ENCODE measurements at regions not wholly inside any gene's neighbourhood (a gene's known extent, or its start where the extent isn't known, plus 50 kb on each side); places are given as distances from the start of the nearest gene placed in this dataset.

DNA sequence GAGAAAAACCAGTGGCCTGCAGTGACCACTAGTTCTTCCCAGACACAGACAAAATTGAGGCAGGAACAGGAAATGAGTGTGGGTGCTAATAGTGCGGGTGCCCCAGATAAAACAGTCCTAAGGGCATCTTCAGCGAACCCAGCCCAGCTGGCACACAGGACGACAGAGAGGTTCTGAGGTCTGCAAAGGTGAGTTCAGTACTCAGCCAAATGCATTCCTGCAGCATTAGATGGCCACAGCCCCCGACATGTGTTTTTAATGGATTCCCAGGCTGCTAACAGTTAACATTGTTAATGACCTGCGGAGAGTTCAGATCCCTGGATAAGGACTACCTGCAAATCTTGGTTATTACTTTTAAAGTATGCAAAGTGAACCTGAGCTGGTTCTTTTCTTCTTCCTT lies 196.0 kb downstream of the HIBADH start:
- no peak for FAIRE-seq
- WGBS, 2 experiments (ENCODE audit: extremely low coverage in 1 of 2, insufficient coverage in 1 of 2, insufficient read length in 1 of 2, insufficient replicate concordance in 2 of 2, low coverage in 1 of 2, low lambda C conversion rate in 2 of 2, missing lambda C conversion rate in 1 of 2): 87% methylated on average over 5 of the region's 5 CpGs; no CpG with 5 or more reads in 1 of the 2 experiments
- H3K18ac ChIP-seq (ENCODE audit: extremely low read depth, low read length): no peak overlapping the region
- H3K27ac ChIP-seq (ENCODE audit: low read depth, low read length): no peak overlapping the region
- no peak for DNase-seq (ENCODE audit: low read depth in 1 of 2, low spot score in 2 of 2)
- H3K23me2 ChIP-seq (ENCODE audit: low read depth, low read length): no peaks in the 10 kb centered on the region
- no peak overlapping the region for H2BK120ac ChIP-seq (replicated peaks; ENCODE audit: low read depth, low read length)
- no peak for TF ChIP-seq RXRA (IDR thresholded peaks at IDR 0.05; ENCODE audit: insufficient read depth, low read depth, low read length)
- TF ChIP-seq CHD2 (IDR thresholded peaks at IDR 0.05; ENCODE audit: low read length): no peak
- TF ChIP-seq, protein P1, sequence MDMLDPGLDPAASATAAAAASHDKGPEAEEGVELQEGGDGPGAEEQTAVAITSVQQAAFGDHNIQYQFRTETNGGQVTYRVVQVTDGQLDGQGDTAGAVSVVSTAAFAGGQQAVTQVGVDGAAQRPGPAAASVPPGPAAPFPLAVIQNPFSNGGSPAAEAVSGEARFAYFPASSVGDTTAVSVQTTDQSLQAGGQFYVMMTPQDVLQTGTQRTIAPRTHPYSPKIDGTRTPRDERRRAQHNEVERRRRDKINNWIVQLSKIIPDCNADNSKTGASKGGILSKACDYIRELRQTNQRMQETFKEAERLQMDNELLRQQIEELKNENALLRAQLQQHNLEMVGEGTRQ (IDR thresholded peaks at IDR 0.05; ENCODE audit: low read length): no peak
- TF ChIP-seq GTF2F1 (IDR thresholded peaks at IDR 0.05; ENCODE audit: borderline replicate concordance, low read depth, low read length): no peak
- H4K5ac ChIP-seq (ENCODE audit: insufficient read length, low read depth, low read length): no peak overlapping the region
- no peaks in the 10 kb centered on the region for H3K27me3 ChIP-seq (replicated peaks in 1 of 4; ENCODE audit: control insufficient read depth in 3 of 4, extremely low read depth in 1 of 4, insufficient read depth in 3 of 4, low read length in 3 of 4)
- no peak overlapping the region for H2BK15ac ChIP-seq (ENCODE audit: low read length)
- H4K91ac ChIP-seq (replicated peaks; ENCODE audit: insufficient read length, low read length): no peak overlapping the region
- ChIA-PET CTCF (ENCODE audit: partially characterized antibody) (no interaction called here), POLR2A (ENCODE audit: partially characterized antibody) (no interaction called here)
- no peak overlapping the region for H3K4me2 ChIP-seq (ENCODE audit: insufficient read depth in 1 of 2, low read depth in 2 of 2, low read length in 2 of 2)
- no peak overlapping the region for H4K8ac ChIP-seq (ENCODE audit: extremely low read depth, insufficient read depth, low read length)
- no peak overlapping the region for H2AK5ac ChIP-seq (ENCODE audit: low read depth, low read length)
- H2BK5ac ChIP-seq (ENCODE audit: low read depth, low read length): no peak overlapping the region
- H3K9ac ChIP-seq (replicated peaks in 1 of 4; ENCODE audit: extremely low read depth in 1 of 4, low read depth in 3 of 4, low read length in 3 of 4): no peak overlapping the region
- H4K20me1 ChIP-seq (replicated peaks in 1 of 2; ENCODE audit: control insufficient read depth in 1 of 2, insufficient read depth in 2 of 2, low read length in 2 of 2): no peaks in the 10 kb centered on the region
- H3K79me1 ChIP-seq (ENCODE audit: low read depth, low read length): no peaks in the 10 kb centered on the region
- no peak overlapping the region for H3K14ac ChIP-seq (ENCODE audit: insufficient read length)
- H2BK12ac ChIP-seq (ENCODE audit: low read depth, low read length): no peak overlapping the region
- H3K36me3 ChIP-seq (ENCODE audit: control insufficient read depth in 2 of 4, insufficient read depth in 4 of 4, low read length in 3 of 4): no peaks in the 10 kb centered on the region
- H3K79me2 ChIP-seq (ENCODE audit: control insufficient read depth in 1 of 2, insufficient read depth in 2 of 2, low read length in 2 of 2): no peaks in the 10 kb centered on the region
- H3K23ac ChIP-seq (ENCODE audit: insufficient read length): no peak overlapping the region
- no peak overlapping the region for H2AFZ ChIP-seq (ENCODE audit: low read length)
- no peak overlapping the region for H2BK20ac ChIP-seq (ENCODE audit: low read length)
- H3K4me3 ChIP-seq (ENCODE audit: extremely low read depth in 1 of 4, insufficient read depth in 2 of 4, low read depth in 3 of 4, low read length in 4 of 4): no peak overlapping the region
- H3K4ac ChIP-seq (replicated peaks; ENCODE audit: insufficient read length, low read depth, low read length): no peak overlapping the region
- no peak overlapping the region for H3K56ac ChIP-seq (replicated peaks; ENCODE audit: insufficient read length, low read depth, low read length)
- H3K4me1 ChIP-seq (replicated peaks in 1 of 4; ENCODE audit: control insufficient read depth in 3 of 4, insufficient read depth in 4 of 4, low read length in 3 of 4): no peaks in the 10 kb centered on the region
- no peaks in the 10 kb centered on the region for H3K9me3 ChIP-seq (ENCODE audit: insufficient read depth in 2 of 2, low read depth in 1 of 2, low read length in 1 of 2)
